H1 (cell line): ENCODE measurements at regions not wholly inside any gene's neighbourhood (a gene's known extent, or its start where the extent isn't known, plus 50 kb on each side); places are given as distances from the start of the nearest gene placed in this dataset.

Experiments
- CEBPB ChIP-seq: IDR thresholded peaks from 2 replicates; pipeline ENCODE4 v1.6.1; 2012; ENCODE audit warnings: low read depth, low read length
- GTF2F1 ChIP-seq: IDR thresholded peaks from 2 replicates; pipeline ENCODE4 v1.6.1; 2012; ENCODE audit warnings: low read depth, low read length, improper control_type of control experiment, borderline replicate concordance
- POLR2A ChIP-seq, 2 experiments: IDR thresholded peaks; 1 replicate in 1 of 2; 2 replicates in 1 of 2; pipeline ENCODE4 v1.6.1; 2011; ENCODE audit warnings: low read depth in 2 of 2, low read length in 2 of 2, mild to moderate bottlenecking in 2 of 2; ENCODE audit errors: control extremely low read depth in 1 of 2
- POLR2AphosphoS5 ChIP-seq: IDR thresholded peaks from 2 replicates; pipeline ENCODE4 v1.6.1; 2011; ENCODE audit warnings: low read depth, low read length
- SIN3A ChIP-seq, 2 experiments: IDR thresholded peaks in 1 of 2; conservative IDR thresholded peaks in 1 of 2; 2 replicates each; pipeline ENCODE4 v1.6.1; 2011 to 2012; ENCODE audit warnings: low read length in 2 of 2, improper control_type of control experiment in 1 of 2, low read depth in 1 of 2, mild to moderate bottlenecking in 1 of 2
- SP2 ChIP-seq: IDR thresholded peaks from 2 replicates; pipeline ENCODE4 v1.6.1; 2012; ENCODE audit warnings: mild to moderate bottlenecking, low read length, inconsistent platforms
- TAF1 ChIP-seq: IDR thresholded peaks from 2 replicates; pipeline ENCODE4 v1.6.1; 2011; ENCODE audit warnings: mild to moderate bottlenecking, low read depth, low read length
- ZNF274 ChIP-seq: IDR thresholded peaks from 2 replicates; pipeline ENCODE4 v1.7.0; 2012; ENCODE audit warnings: low read length, borderline replicate concordance; ENCODE audit errors: extremely low read depth
- TF ChIP-seq, protein P1 (sequence below), 3 experiments: IDR thresholded peaks; 1 replicate in 2 of 3; 2 replicates in 1 of 3; pipeline versions ENCODE4 v1.5.1 to v1.6.1; 2011; ENCODE audit warnings: low read length in 3 of 3, mild to moderate bottlenecking in 3 of 3, inconsistent platforms in 2 of 3, low read depth in 1 of 3, moderate library complexity in 1 of 3; ENCODE audit not compliant: insufficient read depth in 1 of 3; ENCODE audit errors: control extremely low read depth in 1 of 3

DNA sequence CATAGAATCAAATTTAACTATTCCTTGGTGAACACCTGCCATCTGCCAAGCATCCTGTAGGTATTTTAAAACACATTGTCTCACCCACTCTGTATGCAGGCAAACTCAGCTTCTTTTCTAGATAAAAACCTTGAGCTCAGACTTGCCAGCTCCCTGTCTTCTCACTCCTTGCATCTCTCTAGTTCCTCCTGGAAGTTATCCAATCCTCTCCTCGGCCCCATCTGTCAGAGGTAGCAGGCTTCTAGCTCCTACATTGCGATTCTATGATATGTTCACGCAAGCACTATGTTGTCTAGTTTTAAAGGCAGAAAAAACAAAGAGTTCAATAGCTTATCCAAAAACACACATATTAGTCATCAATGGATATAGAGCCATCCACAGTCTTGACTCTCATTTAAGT is 67.0 kb upstream of the APCDD1 start:
- TF ChIP-seq TAF1 (no peak), SP2 (no peak), CEBPB (no peak), GTF2F1 (no peak), ZNF274 (no peak), POLR2A (IDR thresholded peaks at IDR 0.05; ENCODE audit: control extremely low read depth in 1 of 2, low read depth in 2 of 2, low read length in 2 of 2) (no peak), POLR2AphosphoS5 (no peak), SIN3A (conservative IDR thresholded peaks at IDR 0.05 in 1 of 2, IDR thresholded peaks at IDR 0.05 in 1 of 2; ENCODE audit: low read depth in 1 of 2, low read length in 2 of 2) (no peak)
- TF ChIP-seq, protein P1, sequence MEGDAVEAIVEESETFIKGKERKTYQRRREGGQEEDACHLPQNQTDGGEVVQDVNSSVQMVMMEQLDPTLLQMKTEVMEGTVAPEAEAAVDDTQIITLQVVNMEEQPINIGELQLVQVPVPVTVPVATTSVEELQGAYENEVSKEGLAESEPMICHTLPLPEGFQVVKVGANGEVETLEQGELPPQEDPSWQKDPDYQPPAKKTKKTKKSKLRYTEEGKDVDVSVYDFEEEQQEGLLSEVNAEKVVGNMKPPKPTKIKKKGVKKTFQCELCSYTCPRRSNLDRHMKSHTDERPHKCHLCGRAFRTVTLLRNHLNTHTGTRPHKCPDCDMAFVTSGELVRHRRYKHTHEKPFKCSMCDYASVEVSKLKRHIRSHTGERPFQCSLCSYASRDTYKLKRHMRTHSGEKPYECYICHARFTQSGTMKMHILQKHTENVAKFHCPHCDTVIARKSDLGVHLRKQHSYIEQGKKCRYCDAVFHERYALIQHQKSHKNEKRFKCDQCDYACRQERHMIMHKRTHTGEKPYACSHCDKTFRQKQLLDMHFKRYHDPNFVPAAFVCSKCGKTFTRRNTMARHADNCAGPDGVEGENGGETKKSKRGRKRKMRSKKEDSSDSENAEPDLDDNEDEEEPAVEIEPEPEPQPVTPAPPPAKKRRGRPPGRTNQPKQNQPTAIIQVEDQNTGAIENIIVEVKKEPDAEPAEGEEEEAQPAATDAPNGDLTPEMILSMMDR (IDR thresholded peaks at IDR 0.05; ENCODE audit: control extremely low read depth in 1 of 3, insufficient read depth in 1 of 3, low read depth in 1 of 3, low read length in 3 of 3) = no peak
